Effector memory CD8-positive, alpha-beta T cell (primary cell): ENCODE measurements at regions not wholly inside any gene's neighbourhood (a gene's known extent, or its start where the extent isn't known, plus 50 kb on each side); places are given as distances from the start of the nearest gene placed in this dataset.
"Not testable (repeated sequence)": the region's sequence is repeated elsewhere in the genome, so short reads cannot be mapped to it uniquely, and the experiment has no call there.

Source experiments
- ATAC-seq: fragments of 150-1000 bp; cut with Tn5 transposase; replicated peaks from 2 replicates; pipeline ENCODE4 v1.10.0; 2021; ENCODE audit warnings: mild to moderate bottlenecking, moderate library complexity
- DNase-seq, 3 experiments: peaks; one replicate each; pipeline ENCODE4 v3.0.0; 2021
- H3K27ac Mint-ChIP-seq, 2 donors: one replicate each; pipeline ENCODE4 v1.8.0; 2022; ENCODE audit warnings: mild to moderate bottlenecking in 2 of 2, mixed read lengths in 2 of 2, moderate library complexity in 2 of 2
- H3K27me3 Mint-ChIP-seq, 2 donors: one replicate each; pipeline ENCODE4 v1.8.0; 2022; ENCODE audit warnings: mixed read lengths in 2 of 2
- H3K36me3 Mint-ChIP-seq: one replicate; pipeline ENCODE4 v1.8.0; 2022; ENCODE audit warnings: mild to moderate bottlenecking, moderate library complexity, mixed read lengths; ENCODE audit not compliant: insufficient read depth
- H3K4me1 Mint-ChIP-seq, 2 donors: one replicate each; pipeline ENCODE4 v1.8.0; 2022; ENCODE audit warnings: low read depth in 2 of 2, mixed read lengths in 2 of 2
- H3K4me3 Mint-ChIP-seq, 2 donors: one replicate each; pipeline ENCODE4 v1.8.0; 2022; ENCODE audit warnings: mild to moderate bottlenecking in 2 of 2, mixed read lengths in 2 of 2, moderate library complexity in 2 of 2
- H3K9me3 Mint-ChIP-seq, 2 donors: one replicate each; pipeline ENCODE4 v1.8.0; 2022; ENCODE audit warnings: mixed read lengths in 2 of 2

DNA sequence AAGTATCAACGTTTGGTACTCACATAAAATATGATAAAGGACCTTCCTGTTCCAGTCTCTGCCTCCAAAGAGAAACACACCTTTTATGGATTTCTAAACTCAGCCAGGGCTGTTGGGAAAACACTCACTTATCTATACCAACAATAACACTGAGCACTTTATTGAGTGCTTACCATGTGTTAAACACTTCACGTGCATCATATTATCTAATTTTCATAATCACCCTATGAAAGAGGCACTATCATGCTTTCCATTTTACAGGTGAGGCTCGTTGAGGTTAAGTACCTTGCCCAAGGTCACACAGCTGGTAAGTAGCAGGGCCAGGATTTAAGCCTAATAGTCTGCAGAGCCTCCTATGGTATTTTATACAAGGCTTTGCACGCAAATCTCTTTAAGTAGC is 251.5 kb upstream of the SOX9 start:
- ATAC-seq (no peak), DNase-seq (no peak)
- Mint-ChIP-seq H3K4me1 (no peaks in the 10 kb centered on the region), H3K27me3 (no peaks in the 10 kb centered on the region), H3K27ac (no peak overlapping the region), H3K9me3 (peaks cover 2 to 9% of the 10 kb centered on the region in 2 donors), H3K36me3 (no peaks in the 10 kb centered on the region), H3K4me3 (no peak overlapping the region)

DNA sequence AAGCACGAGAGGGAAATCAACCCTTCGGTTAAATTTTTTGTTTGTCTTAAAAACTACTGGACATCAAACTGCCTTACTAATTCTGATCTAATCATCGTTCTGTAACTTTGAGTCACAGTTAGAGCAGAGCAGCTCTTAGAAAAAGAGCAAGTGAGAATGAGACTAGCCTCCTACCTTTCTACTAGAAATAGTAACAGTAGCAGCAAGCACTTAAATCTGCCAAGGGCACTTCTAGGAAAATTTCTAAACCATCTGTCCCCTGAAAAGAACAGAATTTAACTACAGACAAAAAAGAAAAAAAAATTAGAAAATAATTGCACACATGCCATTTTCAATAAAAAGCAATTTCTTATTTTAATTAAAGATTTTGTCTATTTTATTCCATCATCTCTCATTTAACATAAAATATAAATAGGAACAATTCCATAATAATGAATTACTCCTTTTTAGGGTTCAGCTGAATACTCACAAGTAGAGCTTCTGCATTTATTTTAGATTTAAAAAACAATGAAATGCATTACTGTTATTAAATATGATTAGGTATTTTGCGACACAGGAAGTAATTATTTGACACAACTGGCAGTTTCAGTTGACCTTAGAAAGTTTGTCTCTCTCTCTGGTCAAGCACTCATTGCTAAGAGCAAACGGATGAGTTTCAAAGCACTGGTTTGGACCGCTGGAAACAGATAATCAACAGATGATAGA is 250.8 kb upstream of the SOX9 start:
- H3K4me1 Mint-ChIP-seq: no peaks in the 10 kb centered on the region
- no peaks in the 10 kb centered on the region for H3K27me3 Mint-ChIP-seq
- DNase-seq (no peak), ATAC-seq (no peak)
- no peak overlapping the region for H3K27ac Mint-ChIP-seq
- H3K4me3 Mint-ChIP-seq: no peak overlapping the region
- peaks cover 2 to 9% of the 10 kb centered on the region in 2 donors for H3K9me3 Mint-ChIP-seq
- H3K36me3 Mint-ChIP-seq: no peaks in the 10 kb centered on the region

DNA sequence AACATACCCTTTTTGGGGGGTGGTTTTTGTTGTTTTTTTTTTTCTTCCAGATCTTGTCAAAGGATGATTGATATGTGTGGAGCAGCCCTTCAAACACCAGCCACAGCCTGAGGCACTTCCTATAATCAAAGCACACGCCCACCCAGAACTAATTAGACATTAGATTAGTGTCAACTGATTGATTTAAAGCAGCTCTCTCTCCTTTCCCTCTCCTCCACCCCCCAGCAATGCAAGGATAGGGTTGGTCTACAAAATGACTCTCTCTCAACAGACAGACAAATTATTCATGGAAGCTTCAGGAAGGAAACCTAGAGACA is 250.3 kb upstream of the SOX9 start:
- no peak overlapping the region for H3K27ac Mint-ChIP-seq
- H3K27me3 Mint-ChIP-seq: no peaks in the 10 kb centered on the region
- H3K36me3 Mint-ChIP-seq: no peaks in the 10 kb centered on the region
- ATAC-seq (no peak), DNase-seq (no peak)
- H3K9me3 Mint-ChIP-seq: peaks cover 2 to 9% of the 10 kb centered on the region in 2 donors
- H3K4me1 Mint-ChIP-seq: no peaks in the 10 kb centered on the region
- H3K4me3 Mint-ChIP-seq: no peak overlapping the region

GRCh38 chr17:71872843-71873485 is 247.9 kb upstream of the SOX9 start:
- ATAC-seq (no peak), DNase-seq (no peak)
- no peak overlapping the region for H3K27ac Mint-ChIP-seq
- H3K36me3 Mint-ChIP-seq: no peaks in the 10 kb centered on the region
- peaks cover 0 to 2% of the 10 kb centered on the region in 2 donors for H3K9me3 Mint-ChIP-seq
- H3K27me3 Mint-ChIP-seq: no peaks in the 10 kb centered on the region
- no peaks in the 10 kb centered on the region for H3K4me1 Mint-ChIP-seq
- H3K4me3 Mint-ChIP-seq: no peak overlapping the region

DNA sequence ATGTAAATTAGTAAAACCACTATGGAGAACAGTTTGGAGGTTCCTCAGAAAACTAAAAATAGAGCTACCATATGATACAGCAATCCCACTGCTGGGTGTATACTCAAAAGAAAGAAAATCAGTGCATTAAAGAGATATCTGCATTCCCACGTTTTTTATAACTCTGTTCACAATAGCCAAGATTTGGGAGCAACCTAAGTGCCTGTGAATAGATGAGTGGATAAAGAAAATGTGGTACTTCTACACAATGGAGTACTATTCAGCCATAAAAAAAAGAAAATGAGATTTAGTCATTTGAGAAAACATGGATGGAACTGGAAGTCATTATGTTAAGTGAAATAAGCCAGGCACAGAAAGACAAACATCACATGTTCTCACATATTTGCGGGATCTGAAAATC is 246.0 kb upstream of the SOX9 start:
- not testable (repeated sequence) for H3K27me3 Mint-ChIP-seq

DNA sequence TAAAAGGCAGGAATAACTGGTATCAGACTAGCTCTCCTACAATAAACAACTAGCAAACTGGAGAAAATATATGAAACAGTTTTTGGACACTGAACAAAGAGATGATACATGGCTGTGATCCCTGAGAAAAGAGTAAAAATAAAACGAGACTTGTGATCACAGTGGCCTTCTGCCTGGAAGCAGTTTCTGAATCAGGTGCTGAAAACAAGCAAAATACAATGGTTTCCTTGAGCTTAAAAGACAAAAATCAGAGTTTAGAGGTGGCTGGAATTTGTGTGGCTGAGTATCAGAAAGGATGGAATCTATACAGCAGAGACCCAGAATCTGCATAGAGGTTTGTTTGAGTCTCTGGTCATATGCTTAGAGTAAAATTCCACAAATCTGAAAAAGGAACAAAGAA is 242.5 kb upstream of the SOX9 start:
- no peaks in the 10 kb centered on the region for H3K36me3 Mint-ChIP-seq
- H3K27me3 Mint-ChIP-seq: no peaks in the 10 kb centered on the region
- no peak overlapping the region for H3K4me3 Mint-ChIP-seq
- no peaks in the 10 kb centered on the region for H3K4me1 Mint-ChIP-seq
- H3K9me3 Mint-ChIP-seq: peaks cover 0 to 6% of the 10 kb centered on the region in 2 donors
- no peak overlapping the region for H3K27ac Mint-ChIP-seq
- no peak for DNase-seq
- ATAC-seq: no peak

More for the DNA sequence above, 246.0 kb upstream of the SOX9 start:
- ATAC-seq, DNase-seq, H3K4me3 Mint-ChIP-seq, H3K36me3 Mint-ChIP-seq, H3K4me1 Mint-ChIP-seq, H3K27ac Mint-ChIP-seq, H3K9me3 Mint-ChIP-seq: not testable (repeated sequence)

DNA sequence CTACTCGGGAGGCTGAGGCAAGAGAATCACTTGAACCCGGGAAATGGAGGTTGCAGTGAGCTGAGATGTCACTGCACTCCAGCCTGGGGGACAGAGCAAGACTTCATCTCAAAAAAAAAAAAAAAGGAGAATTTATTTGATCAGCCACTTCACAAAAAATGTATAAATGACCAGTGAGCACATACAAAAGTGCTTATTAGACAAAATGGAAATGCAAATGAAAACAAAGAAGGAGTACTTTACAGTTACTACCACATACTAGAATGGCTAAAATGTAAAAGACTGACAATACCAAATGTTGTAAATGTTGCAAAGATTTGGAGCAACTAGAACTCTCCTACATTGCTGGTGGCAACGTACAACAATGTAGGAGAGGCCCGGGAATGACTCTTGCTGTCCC is 241.8 kb upstream of the SOX9 start:
- H3K36me3 Mint-ChIP-seq: no peaks in the 10 kb centered on the region
- DNase-seq: no peak
- peaks cover 0 to 7% of the 10 kb centered on the region in 2 donors for H3K9me3 Mint-ChIP-seq
- H3K27ac Mint-ChIP-seq: no peak overlapping the region
- H3K4me3 Mint-ChIP-seq: no peak overlapping the region
- H3K4me1 Mint-ChIP-seq: no peaks in the 10 kb centered on the region
- ATAC-seq: no peak
- no peaks in the 10 kb centered on the region for H3K27me3 Mint-ChIP-seq

- Mint-ChIP-seq H3K36me3 (no peaks in the 10 kb centered on the region), H3K4me3 (no peak overlapping the region), H3K27ac (no peak overlapping the region), H3K4me1 (no peaks in the 10 kb centered on the region), H3K9me3 (peaks cover 4 to 15% of the 10 kb centered on the region in 2 donors), H3K27me3 (no peaks in the 10 kb centered on the region)
- ATAC-seq (no peak), DNase-seq (no peak)
Measured at GRCh38 chr17:71881041-71881440, 239.8 kb upstream of the SOX9 start.

DNA sequence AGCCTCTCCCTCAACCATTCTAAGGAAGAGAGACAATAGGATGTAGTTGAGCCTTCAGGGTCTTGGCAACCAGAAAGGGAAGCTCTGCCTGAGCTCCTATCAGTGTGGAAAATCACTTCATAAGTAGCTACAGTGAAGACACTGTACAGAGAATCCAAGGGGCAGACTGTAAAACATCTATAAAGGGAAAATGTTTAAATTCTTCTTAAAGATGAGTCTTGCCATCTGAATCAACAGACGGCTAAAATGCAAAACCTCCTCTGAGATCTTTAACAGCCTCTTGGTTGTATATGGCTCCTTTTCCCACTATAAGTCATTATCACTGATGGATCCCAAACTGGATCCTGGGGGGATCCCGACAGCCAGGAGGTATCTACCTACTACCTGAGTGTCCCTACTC is 239.2 kb upstream of the SOX9 start:
- no peaks in the 10 kb centered on the region for H3K27me3 Mint-ChIP-seq
- H3K36me3 Mint-ChIP-seq: no peaks in the 10 kb centered on the region
- H3K4me3 Mint-ChIP-seq: no peak overlapping the region
- ATAC-seq (no peak), DNase-seq (no peak)
- H3K4me1 Mint-ChIP-seq: no peaks in the 10 kb centered on the region
- H3K9me3 Mint-ChIP-seq: peaks cover 4 to 15% of the 10 kb centered on the region in 2 donors
- no peak overlapping the region for H3K27ac Mint-ChIP-seq

DNA sequence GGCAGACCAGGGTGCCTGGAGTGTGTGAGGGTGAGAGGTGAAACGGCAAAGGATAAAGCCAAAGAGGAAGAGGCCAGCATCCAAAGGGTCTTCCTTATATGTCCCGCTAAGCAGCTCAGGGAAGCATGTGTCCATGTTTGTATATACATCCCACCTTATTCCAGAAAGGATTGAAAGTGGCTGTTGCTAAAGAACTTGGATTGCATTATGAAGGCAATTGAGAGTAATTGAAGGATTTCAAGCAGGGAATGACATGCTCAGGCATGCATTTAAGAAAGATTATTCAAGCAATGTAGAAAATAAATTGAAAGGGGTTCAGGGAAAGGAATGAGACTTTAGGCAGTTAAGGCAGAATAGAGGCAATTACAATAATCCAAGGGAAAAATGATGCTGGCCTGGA is 237.6 kb upstream of the SOX9 start:
- Mint-ChIP-seq H3K4me1 (no peaks in the 10 kb centered on the region), H3K27ac (no peak overlapping the region), H3K27me3 (no peaks in the 10 kb centered on the region), H3K4me3 (no peak overlapping the region), H3K9me3 (peaks cover 4 to 15% of the 10 kb centered on the region in 2 donors), H3K36me3 (no peaks in the 10 kb centered on the region)
- ATAC-seq (no peak), DNase-seq (no peak)

- Mint-ChIP-seq H3K27ac (no peak overlapping the region), H3K9me3 (peaks cover 4 to 15% of the 10 kb centered on the region in 2 donors), H3K4me3 (no peak overlapping the region), H3K27me3 (no peaks in the 10 kb centered on the region), H3K4me1 (no peaks in the 10 kb centered on the region), H3K36me3 (no peaks in the 10 kb centered on the region)
- ATAC-seq (no peak), DNase-seq (no peak)
Measured at GRCh38 chr17:71883845-71884244, 237.0 kb upstream of the SOX9 start.

DNA sequence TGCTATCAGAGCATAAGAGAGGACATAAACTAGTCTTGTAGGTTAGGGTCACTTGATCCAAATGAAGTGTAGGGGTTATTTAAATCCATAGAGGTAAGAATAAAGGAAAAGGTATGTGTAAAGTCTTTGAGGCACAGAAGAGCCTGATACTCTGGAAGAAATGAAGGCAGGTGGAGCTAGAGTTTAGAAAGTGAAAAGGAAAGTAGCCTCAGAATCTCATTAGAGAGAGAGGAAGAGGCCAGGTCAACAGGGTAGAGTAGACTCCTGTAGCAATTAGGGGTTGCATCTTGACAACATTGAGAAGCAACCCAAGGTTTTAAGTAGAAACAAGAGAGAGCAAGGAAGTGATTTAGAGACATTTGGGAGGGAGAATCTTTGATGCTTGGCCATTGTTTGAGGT is 235.2 kb upstream of the SOX9 start:
- Mint-ChIP-seq H3K27ac (no peak overlapping the region), H3K4me3 (no peak overlapping the region), H3K4me1 (no peaks in the 10 kb centered on the region), H3K9me3 (peaks cover 6 to 15% of the 10 kb centered on the region in 2 donors), H3K36me3 (no peaks in the 10 kb centered on the region), H3K27me3 (no peaks in the 10 kb centered on the region)
- DNase-seq: no peak
- ATAC-seq: no peak

- Mint-ChIP-seq H3K27me3 (no peaks in the 10 kb centered on the region), H3K9me3 (peaks cover 0 to 2% of the 10 kb centered on the region in 2 donors), H3K4me3 (no peak overlapping the region), H3K4me1 (no peaks in the 10 kb centered on the region), H3K36me3 (no peaks in the 10 kb centered on the region), H3K27ac (no peak overlapping the region)
- DNase-seq (no peak), ATAC-seq (no peak)
Measured at GRCh38 chr17:71899317-71899716, 221.5 kb upstream of the SOX9 start.

- DNase-seq (no peak), ATAC-seq (no peak)
- H3K9me3 Mint-ChIP-seq: no peaks in the 10 kb centered on the region
- no peaks in the 10 kb centered on the region for H3K36me3 Mint-ChIP-seq
- no peak overlapping the region for H3K27ac Mint-ChIP-seq
- no peaks in the 10 kb centered on the region for H3K27me3 Mint-ChIP-seq
- H3K4me1 Mint-ChIP-seq: no peaks in the 10 kb centered on the region
- H3K4me3 Mint-ChIP-seq: no peak overlapping the region
Measured at GRCh38 chr17:71900621-71901229, 220.1 kb upstream of the SOX9 start.
